IMR-90 (cell line): ENCODE measurements at regions not wholly inside any gene's neighbourhood (a gene's known extent, or its start where the extent isn't known, plus 50 kb on each side); places are given as distances from the start of the nearest gene placed in this dataset.

Source experiments
- ATAC-seq: fragments of 200-7000 bp; cut with Tn5 transposase; 2 replicates; pipeline ENCODE4 v1.9.1; 2020; ENCODE audit warnings: low read depth, mild to moderate bottlenecking, moderate library complexity
- BruUV-seq: library from RNA; stranded (reverse); fragments of 400-500 nt; replicated peaks from 2 replicates; lab custom pipeline; 2021; lab: Mats Ljungman, UMichigan
- CTCF ChIA-PET: fragments of 300-600 bp; formaldehyde crosslinking; extraction: SDS; loops from one replicate; lab custom pipeline; 2021; ENCODE audit warnings: antibody characterized with exemption; lab: Yijun Ruan, JAX
- POLR2A ChIA-PET: fragments of 300-600 bp; sonication (Branson Sonifier 250); formaldehyde crosslinking; loops from one replicate; lab custom pipeline; 2022; ENCODE audit warnings: antibody characterized with exemption; ENCODE audit not compliant: unreplicated experiment; lab: Charles Lee
- DNase-seq: peaks from one replicate; pipeline ENCODE4 v3.0.0; 2013
- H2AFZ ChIP-seq: replicated peaks from 2 replicates; pipeline ENCODE3; 2013; ENCODE audit warnings: low read length, mild to moderate bottlenecking; ENCODE audit not compliant: poor library complexity
- H2AK5ac ChIP-seq: 2 replicates; pipeline ENCODE4 v1.6.1; 2013; ENCODE audit warnings: low read depth, low read length, inconsistent platforms
- H2AK9ac ChIP-seq: replicated peaks from 2 replicates; pipeline ENCODE3; 2013; ENCODE audit warnings: mild to moderate bottlenecking, low read depth, low read length, moderate library complexity; ENCODE audit not compliant: poor library complexity
- H2BK120ac ChIP-seq: 2 replicates; pipeline ENCODE4 v1.6.1; 2013; ENCODE audit warnings: low read depth, low read length, inconsistent platforms
- H2BK15ac ChIP-seq: 3 replicates; pipeline ENCODE4 v1.6.1; 2013; ENCODE audit warnings: low read depth, low read length, inconsistent platforms
- H2BK20ac ChIP-seq: 2 replicates; pipeline ENCODE4 v1.6.1; 2013; ENCODE audit warnings: low read depth, mild to moderate bottlenecking, inconsistent platforms, low read length, moderate library complexity
- H2BK5ac ChIP-seq: 2 replicates; pipeline ENCODE4 v1.6.1; 2013; ENCODE audit warnings: mild to moderate bottlenecking, low read depth, low read length, inconsistent platforms; ENCODE audit not compliant: poor library complexity, severe bottlenecking
- H3K14ac ChIP-seq: replicated peaks from 2 replicates; pipeline ENCODE4 v1.6.1; 2013; ENCODE audit warnings: low read depth, low read length, inconsistent platforms
- H3K18ac ChIP-seq: 2 replicates; pipeline ENCODE4 v1.6.1; 2013; ENCODE audit warnings: low read depth, low read length, control low read depth
- H3K23ac ChIP-seq: 2 replicates; pipeline ENCODE4 v1.6.1; 2013; ENCODE audit warnings: low read depth, low read length, inconsistent platforms
- H3K27ac ChIP-seq: 2 replicates; pipeline ENCODE4 v1.5.1; 2013; ENCODE audit warnings: mild to moderate bottlenecking, control low read depth, low read length; ENCODE audit not compliant: insufficient read depth
- H3K27me3 ChIP-seq: 2 replicates; pipeline ENCODE4 v1.6.1; 2013; ENCODE audit warnings: low read length; ENCODE audit not compliant: control insufficient read depth, insufficient read depth
- H3K36me3 ChIP-seq: 2 replicates; pipeline ENCODE4 v1.6.1; 2013; ENCODE audit warnings: low read length, mixed read lengths; ENCODE audit not compliant: control insufficient read depth, insufficient read depth
- H3K4ac ChIP-seq: 2 replicates; pipeline ENCODE4 v1.6.1; 2013; ENCODE audit warnings: low read depth, low read length, inconsistent platforms
- H3K4me1 ChIP-seq: 2 replicates; pipeline ENCODE4 v1.6.1; 2013; ENCODE audit warnings: low read length, mixed read lengths; ENCODE audit not compliant: control insufficient read depth, insufficient read depth
- H3K4me2 ChIP-seq: 2 replicates; pipeline ENCODE4 v1.6.1; 2013; ENCODE audit warnings: low read depth, mild to moderate bottlenecking, control low read depth, low read length, moderate library complexity
- H3K4me3 ChIP-seq: 2 replicates; pipeline ENCODE4 v1.5.1; 2013; ENCODE audit warnings: low read depth, mild to moderate bottlenecking, control low read depth, low read length, moderate library complexity; ENCODE audit not compliant: insufficient read depth
- H3K56ac ChIP-seq: 2 replicates; pipeline ENCODE4 v1.6.1; 2013; ENCODE audit warnings: low read length, inconsistent platforms; ENCODE audit not compliant: insufficient read depth; ENCODE audit errors: extremely low read depth
- H3K79me1 ChIP-seq, 2 experiments: 2 replicates each; pipeline ENCODE4 v1.6.1; 2013; ENCODE audit warnings: low read length in 2 of 2, inconsistent platforms in 1 of 2, low read depth in 1 of 2
- H3K9ac ChIP-seq: 2 replicates; pipeline ENCODE4 v1.6.1; 2013; ENCODE audit warnings: low read depth, low read length, control low read depth
- H3K9me1 ChIP-seq: 2 replicates; pipeline ENCODE4 v1.6.1; 2013; ENCODE audit warnings: low read length, inconsistent platforms; ENCODE audit not compliant: insufficient read depth
- H3K9me3 ChIP-seq: 2 replicates; pipeline ENCODE4 v1.6.1; 2013; ENCODE audit warnings: low read length; ENCODE audit not compliant: control insufficient read depth, insufficient read depth
- H4K20me1 ChIP-seq: 2 replicates; pipeline ENCODE4 v1.6.1; 2013; ENCODE audit warnings: low read length, inconsistent platforms; ENCODE audit not compliant: insufficient read depth
- H4K5ac ChIP-seq: 2 replicates; pipeline ENCODE4 v1.6.1; 2013; ENCODE audit warnings: mild to moderate bottlenecking, low read depth, low read length, control low read depth
- H4K8ac ChIP-seq, 2 experiments: 2 replicates each; pipeline ENCODE4 v1.6.1; 2013; ENCODE audit warnings: low read depth in 2 of 2, low read length in 2 of 2, control low read depth in 1 of 2, inconsistent platforms in 1 of 2
- H4K91ac ChIP-seq: 2 replicates; pipeline ENCODE4 v1.6.1; 2013; ENCODE audit warnings: low read depth, low read length, inconsistent platforms; ENCODE audit not compliant: insufficient read depth
- MAFK ChIP-seq: IDR thresholded peaks from 2 replicates; pipeline ENCODE4 v1.6.1; 2012; ENCODE audit warnings: low read depth, low read length, improper control_type of control experiment
- RAD21 ChIP-seq: IDR thresholded peaks from 2 replicates; pipeline ENCODE4 v1.6.1; 2012; ENCODE audit warnings: low read length, improper control_type of control experiment
- WGBS, 2 experiments: methylation state at CpG; one replicate each; pipeline versions ENCODE4 v1.1.5 to v1.1.7; 2013; ENCODE audit warnings: missing lambda C conversion rate in 2 of 2; ENCODE audit not compliant: insufficient read length in 1 of 2; ENCODE audit errors: extremely low coverage in 2 of 2; 5-methylcytosine and 5-hydroxymethylcytosine counted together
- dilution Hi-C: fragments of 300-500 bp; cut with HindIII; formaldehyde crosslinking; loops from one replicate; pipeline ENCODE4 v1.14.3; 2018; ENCODE audit warnings: low sequenced_read_pairs; ENCODE audit not compliant: unreplicated experiment
- in situ Hi-C: fragments of 300-500 bp; cut with MboI; formaldehyde crosslinking; loops from 3 replicates; pipeline ENCODE4 v1.14.3; 2019; ENCODE audit warnings: low sequenced_read_pairs, inconsistent platforms, mixed read lengths
- intact Hi-C: fragments of 100-400 bp; cut with micrococcal nuclease; formaldehyde crosslinking; loops from 2 replicates; pipeline ENCODE4 v1.10.0; 2022
- TF ChIP-seq, protein P1 (sequence below): fragments of 150-350 bp; IDR thresholded peaks from 2 replicates; pipeline ENCODE4 v1.6.1; 2016; ENCODE audit warnings: low read depth, mild to moderate bottlenecking, low read length, moderate library complexity, borderline replicate concordance

DNA sequence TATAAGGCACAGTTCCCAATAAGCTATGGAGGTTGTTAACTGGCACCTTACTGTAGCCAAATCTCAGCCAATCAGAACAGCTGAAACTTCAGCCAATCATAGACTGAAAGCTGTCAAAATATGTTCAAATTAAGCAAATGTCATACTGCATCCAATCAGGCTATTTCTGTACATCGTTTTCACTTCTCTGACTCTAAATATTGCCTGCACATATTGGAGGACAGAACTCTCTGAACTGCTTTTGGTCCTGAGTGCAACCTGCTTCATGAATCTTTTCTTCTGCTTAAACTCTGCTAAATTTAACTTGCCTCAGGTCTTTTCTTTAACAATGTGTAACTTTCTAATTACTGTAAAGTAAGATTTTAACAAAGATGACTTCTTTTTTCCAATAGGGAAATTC, 1198.9 kb upstream of the PCDH7 start:
- no CpG with 5 or more reads among the region's 1 CpG for WGBS, 2 experiments
- H3K9ac ChIP-seq: no peak overlapping the region
- no peak overlapping the region for H3K4ac ChIP-seq
- H3K4me2 ChIP-seq: no peak overlapping the region
- no peak overlapping the region for H3K18ac ChIP-seq
- H3K23ac ChIP-seq: no peak overlapping the region
- H3K36me3 ChIP-seq: no peaks in the 10 kb centered on the region
- H3K9me1 ChIP-seq: no peaks in the 10 kb centered on the region
- H3K4me1 ChIP-seq: no peaks in the 10 kb centered on the region
- H4K5ac ChIP-seq: no peak overlapping the region
- dilution Hi-C loops: no loop called here
- H3K56ac ChIP-seq: no peak overlapping the region
- no peak overlapping the region for H4K91ac ChIP-seq
- no peak overlapping the region for H2AFZ ChIP-seq
- CTCF ChIA-PET: no interaction called here
- H3K27ac ChIP-seq: no peak overlapping the region
- no peak overlapping the region for H2BK5ac ChIP-seq
- no peak overlapping the region for H3K14ac ChIP-seq
- no peaks in the 10 kb centered on the region for H4K20me1 ChIP-seq
- no peak overlapping the region for H2BK15ac ChIP-seq
- in situ Hi-C loops: no loop called here
- H3K27me3 ChIP-seq: no peaks in the 10 kb centered on the region
- H2AK9ac ChIP-seq: no peak overlapping the region
- TF ChIP-seq RAD21 (no peak), MAFK (no peak)
- TF ChIP-seq, protein P1, sequence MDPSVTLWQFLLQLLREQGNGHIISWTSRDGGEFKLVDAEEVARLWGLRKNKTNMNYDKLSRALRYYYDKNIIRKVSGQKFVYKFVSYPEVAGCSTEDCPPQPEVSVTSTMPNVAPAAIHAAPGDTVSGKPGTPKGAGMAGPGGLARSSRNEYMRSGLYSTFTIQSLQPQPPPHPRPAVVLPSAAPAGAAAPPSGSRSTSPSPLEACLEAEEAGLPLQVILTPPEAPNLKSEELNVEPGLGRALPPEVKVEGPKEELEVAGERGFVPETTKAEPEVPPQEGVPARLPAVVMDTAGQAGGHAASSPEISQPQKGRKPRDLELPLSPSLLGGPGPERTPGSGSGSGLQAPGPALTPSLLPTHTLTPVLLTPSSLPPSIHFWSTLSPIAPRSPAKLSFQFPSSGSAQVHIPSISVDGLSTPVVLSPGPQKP: no peak
- H2BK120ac ChIP-seq: no peak overlapping the region
- H2BK20ac ChIP-seq: no peak overlapping the region
- BruUV-seq: no TSS peak
- intact Hi-C loops: no loop called here
- POLR2A ChIA-PET: no interaction called here
- ATAC-seq: no peak
- H3K79me1 ChIP-seq: no peaks in the 10 kb centered on the region
- H3K4me3 ChIP-seq: no peak overlapping the region
- H2AK5ac ChIP-seq: no peak overlapping the region
- no peak overlapping the region for H4K8ac ChIP-seq
- DNase-seq: no peak
- 0 out of 2 replicates have a peak, but pooled peaks cover 2% of the 10 kb centered on the region for H3K9me3 ChIP-seq
